Vagina (tissue), 2 donors: ENCODE measurements at regions not wholly inside any gene's neighbourhood (a gene's known extent, or its start where the extent isn't known, plus 50 kb on each side); places are given as distances from the start of the nearest gene placed in this dataset.

Source experiments
- DNase-seq, 2 donors: peaks; one replicate each; pipeline ENCODE4 v3.0.0-alpha.2; 2017; ENCODE audit errors: extremely low spot score in 2 of 2
- H3K27ac ChIP-seq: fragments of 200-600 bp; sonication (generic); one replicate; pipeline ENCODE4 v1.5.1; 2019
- H3K27me3 ChIP-seq: fragments of 200-600 bp; sonication (generic); one replicate; pipeline ENCODE4 v1.5.1; 2019
- H3K36me3 ChIP-seq, 2 donors: fragments of 200-600 bp; sonication (generic); one replicate each; pipeline ENCODE4 v1.5.1; 2017 to 2019
- H3K4me1 ChIP-seq: fragments of 200-600 bp; sonication (generic); one replicate; pipeline ENCODE4 v1.5.1; 2019
- H3K4me3 ChIP-seq, 2 donors: fragments of 200-600 bp; sonication (generic); 1 replicate in 1 of 2; 2 replicates in 1 of 2; pipeline ENCODE4 v1.5.1; 2016 to 2019
- H3K9me3 ChIP-seq: fragments of 200-600 bp; sonication (generic); one replicate; pipeline ENCODE4 v1.5.1; 2019
- POLR2A ChIP-seq, 2 donors: fragments of 450-650 bp; IDR thresholded peaks; one replicate each; pipeline ENCODE4 v1.6.1; 2017; ENCODE audit warnings: antibody characterized with exemption in 2 of 2, mild to moderate bottlenecking in 2 of 2, moderate library complexity in 2 of 2
- POLR2AphosphoS5 ChIP-seq, 2 donors: sonication (generic); formaldehyde crosslinking; IDR thresholded peaks; one replicate each; pipeline ENCODE4 v1.9.0; 2017; ENCODE audit warnings: antibody characterized with exemption in 2 of 2, mild to moderate bottlenecking in 2 of 2, low read depth in 1 of 2; ENCODE audit not compliant: insufficient read depth in 1 of 2
- intact Hi-C: fragments of 100-400 bp; cut with DNase I; formaldehyde crosslinking; loops from one replicate; pipeline ENCODE4 v1.15.1; 2023
- TF ChIP-seq, protein P1 (sequence below), 3 experiments: fragments of 450-650 bp in 2 of 3; fragments of 200-600 bp in 1 of 3; sonication (generic) in 1 of 3; IDR thresholded peaks; one replicate each; pipeline ENCODE4 v1.5.1; 2017 to 2019; ENCODE audit warnings: antibody characterized with exemption in 3 of 3, mild to moderate bottlenecking in 2 of 3, moderate library complexity in 2 of 3

DNA sequence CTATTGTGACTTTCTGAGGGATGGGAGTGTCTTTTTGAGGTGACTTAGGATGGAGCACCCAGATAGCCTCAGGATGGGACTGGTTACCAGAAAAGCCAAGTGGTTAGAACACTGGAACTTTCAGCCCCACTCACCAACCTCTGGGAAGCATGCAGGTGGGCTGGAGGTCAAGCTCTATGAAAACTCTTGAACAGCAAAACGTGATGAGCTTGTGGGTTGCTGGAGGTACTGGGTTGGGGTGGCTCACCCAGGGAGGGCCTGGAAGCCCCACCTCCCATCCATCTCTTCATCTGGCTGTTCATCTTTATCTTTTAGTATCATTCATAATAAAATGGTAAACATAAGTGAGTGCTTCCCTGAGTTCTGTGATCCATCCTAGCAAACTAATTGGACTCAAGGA, 216.4 kb downstream of the SPP2 start:
- Histone ChIP-seq H3K27ac (no peak overlapping the region), H3K27me3 (no peaks in the 10 kb centered on the region), H3K4me1 (no peaks in the 10 kb centered on the region), H3K9me3 (no peaks in the 10 kb centered on the region), H3K36me3 (no peaks in the 10 kb centered on the region), H3K4me3 (no peak overlapping the region)
- TF ChIP-seq POLR2AphosphoS5 (IDR thresholded peaks at IDR 0.05; ENCODE audit: insufficient read depth in 1 of 2, low read depth in 1 of 2): no peak
- TF ChIP-seq, protein P1, sequence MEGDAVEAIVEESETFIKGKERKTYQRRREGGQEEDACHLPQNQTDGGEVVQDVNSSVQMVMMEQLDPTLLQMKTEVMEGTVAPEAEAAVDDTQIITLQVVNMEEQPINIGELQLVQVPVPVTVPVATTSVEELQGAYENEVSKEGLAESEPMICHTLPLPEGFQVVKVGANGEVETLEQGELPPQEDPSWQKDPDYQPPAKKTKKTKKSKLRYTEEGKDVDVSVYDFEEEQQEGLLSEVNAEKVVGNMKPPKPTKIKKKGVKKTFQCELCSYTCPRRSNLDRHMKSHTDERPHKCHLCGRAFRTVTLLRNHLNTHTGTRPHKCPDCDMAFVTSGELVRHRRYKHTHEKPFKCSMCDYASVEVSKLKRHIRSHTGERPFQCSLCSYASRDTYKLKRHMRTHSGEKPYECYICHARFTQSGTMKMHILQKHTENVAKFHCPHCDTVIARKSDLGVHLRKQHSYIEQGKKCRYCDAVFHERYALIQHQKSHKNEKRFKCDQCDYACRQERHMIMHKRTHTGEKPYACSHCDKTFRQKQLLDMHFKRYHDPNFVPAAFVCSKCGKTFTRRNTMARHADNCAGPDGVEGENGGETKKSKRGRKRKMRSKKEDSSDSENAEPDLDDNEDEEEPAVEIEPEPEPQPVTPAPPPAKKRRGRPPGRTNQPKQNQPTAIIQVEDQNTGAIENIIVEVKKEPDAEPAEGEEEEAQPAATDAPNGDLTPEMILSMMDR (IDR thresholded peaks at IDR 0.05): no peak
- no peak for TF ChIP-seq POLR2A (IDR thresholded peaks at IDR 0.05)
- no peak for DNase-seq
- intact Hi-C loops: no loop called here

DNA sequence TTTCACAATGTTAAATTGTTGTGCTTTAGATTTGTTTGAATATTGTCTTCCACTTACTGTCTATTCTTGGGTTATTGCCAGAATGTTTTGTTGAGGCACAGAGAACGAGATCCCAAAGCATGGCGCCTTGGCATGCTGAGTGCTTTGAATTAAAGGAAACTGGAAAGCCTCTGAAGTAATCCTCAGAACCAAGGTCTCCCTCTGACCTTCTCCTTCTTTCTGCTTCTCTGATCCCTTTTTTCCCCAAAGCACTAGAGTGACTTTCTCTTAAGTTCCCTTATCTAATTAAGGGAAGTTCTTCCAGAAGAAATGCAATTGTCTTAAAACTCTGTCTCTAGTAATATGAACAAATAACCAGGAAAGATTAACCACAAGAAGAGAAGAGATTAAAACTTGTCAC, 214.7 kb downstream of the SPP2 start:
- TF ChIP-seq POLR2AphosphoS5 (IDR thresholded peaks at IDR 0.05; ENCODE audit: insufficient read depth in 1 of 2, low read depth in 1 of 2) (no peak), POLR2A (IDR thresholded peaks at IDR 0.05) (no peak)
- TF ChIP-seq, protein P1 (IDR thresholded peaks at IDR 0.05): no peak
- intact Hi-C loops: no loop called here

DNA sequence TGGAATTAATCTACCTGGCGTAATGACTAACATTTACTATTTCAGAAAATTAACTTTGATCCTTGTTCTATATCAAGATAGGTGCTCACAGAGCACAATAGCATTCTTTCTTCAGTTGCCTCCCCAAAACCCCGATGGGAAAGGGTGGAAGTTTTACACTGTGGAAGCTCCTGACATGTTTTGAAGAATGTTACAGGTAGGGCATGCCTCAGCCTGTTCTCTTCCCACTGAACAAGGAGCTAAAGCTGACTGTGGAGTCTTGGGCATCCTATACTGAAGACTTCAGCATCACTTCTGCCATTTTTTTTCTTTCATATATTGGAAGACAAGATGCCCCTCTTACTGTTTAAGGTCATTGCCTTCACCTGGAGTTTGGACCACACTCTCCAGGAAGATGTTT, 211.2 kb downstream of the SPP2 start:
- H3K27ac ChIP-seq: no peak overlapping the region
- no peaks in the 10 kb centered on the region for H3K9me3 ChIP-seq
- no peaks in the 10 kb centered on the region for H3K27me3 ChIP-seq
- no peak overlapping the region for H3K4me3 ChIP-seq
- no peaks in the 10 kb centered on the region for H3K36me3 ChIP-seq
- no peak for DNase-seq
- intact Hi-C loops: no loop called here
- no peaks in the 10 kb centered on the region for H3K4me1 ChIP-seq
- TF ChIP-seq POLR2AphosphoS5 (IDR thresholded peaks at IDR 0.05; ENCODE audit: insufficient read depth in 1 of 2, low read depth in 1 of 2) (no peak), POLR2A (IDR thresholded peaks at IDR 0.05) (no peak)
- TF ChIP-seq, protein P1 (IDR thresholded peaks at IDR 0.05): no peak

More for the DNA sequence above, 214.7 kb downstream of the SPP2 start:
- Histone ChIP-seq H3K27me3 (no peaks in the 10 kb centered on the region), H3K9me3 (no peaks in the 10 kb centered on the region), H3K36me3 (no peaks in the 10 kb centered on the region), H3K4me1 (no peaks in the 10 kb centered on the region), H3K27ac (no peak overlapping the region), H3K4me3 (no peak overlapping the region)
- DNase-seq: no peak

DNA sequence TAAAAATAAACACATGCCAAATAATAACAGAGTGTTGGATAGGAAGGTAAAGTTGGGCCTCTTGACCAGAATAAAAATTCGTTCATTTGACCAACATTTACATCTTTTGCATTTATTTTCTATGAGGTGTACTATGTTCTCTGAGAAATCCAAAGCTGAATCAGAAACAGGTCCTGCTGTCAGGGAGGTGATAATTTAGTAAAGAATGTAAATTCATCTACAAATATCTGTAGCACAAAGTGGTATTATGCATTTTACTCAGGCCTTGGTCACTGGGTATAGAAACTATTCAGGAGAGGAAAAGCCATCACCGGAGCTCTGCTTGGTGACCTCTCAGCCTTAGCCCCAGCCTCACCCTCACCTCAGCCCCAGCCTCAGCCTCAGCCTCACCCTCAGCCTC, 208.9 kb downstream of the SPP2 start:
- TF ChIP-seq POLR2A (IDR thresholded peaks at IDR 0.05) (no peak), POLR2AphosphoS5 (IDR thresholded peaks at IDR 0.05; ENCODE audit: insufficient read depth in 1 of 2, low read depth in 1 of 2) (no peak)
- TF ChIP-seq, protein P1 (IDR thresholded peaks at IDR 0.05): no peak
- intact Hi-C loops: no loop called here
- no peaks in the 10 kb centered on the region for H3K27me3 ChIP-seq
- H3K9me3 ChIP-seq: no peaks in the 10 kb centered on the region
- H3K4me3 ChIP-seq: no peak overlapping the region
- no peak overlapping the region for H3K27ac ChIP-seq
- DNase-seq: no peak
- no peaks in the 10 kb centered on the region for H3K4me1 ChIP-seq
- H3K36me3 ChIP-seq: no peaks in the 10 kb centered on the region

DNA sequence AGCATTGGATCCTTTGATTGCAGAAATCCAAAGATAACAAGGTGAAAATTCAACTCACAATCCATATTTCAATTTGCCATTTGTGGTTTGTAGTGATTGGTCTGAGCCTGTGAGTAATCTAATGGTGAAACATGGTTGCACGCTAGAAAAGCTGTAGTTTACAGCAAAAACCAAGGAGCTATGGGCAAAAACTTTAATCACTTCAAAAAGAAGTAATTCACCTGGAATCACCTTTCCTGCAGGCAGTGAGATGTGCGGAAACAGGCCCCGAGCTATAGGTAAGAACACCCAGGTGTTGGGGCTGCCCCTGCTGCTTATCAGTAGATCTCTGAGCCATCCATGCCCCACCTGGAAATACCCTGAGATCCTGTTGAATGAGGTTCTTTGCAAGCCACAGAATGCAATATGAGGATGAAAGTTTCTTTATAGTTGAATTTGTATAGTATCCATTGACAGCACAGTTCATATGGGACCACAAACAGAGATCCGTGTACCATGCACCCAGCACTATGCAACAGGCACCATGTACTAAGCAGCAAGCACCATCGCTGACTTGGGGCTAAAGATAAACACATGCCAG, 208.2 kb downstream of the SPP2 start:
- TF ChIP-seq POLR2A (IDR thresholded peaks at IDR 0.05) (no peak), POLR2AphosphoS5 (IDR thresholded peaks at IDR 0.05; ENCODE audit: insufficient read depth in 1 of 2, low read depth in 1 of 2) (no peak)
- TF ChIP-seq, protein P1 (IDR thresholded peaks at IDR 0.05): no peak
- Histone ChIP-seq H3K9me3 (no peaks in the 10 kb centered on the region), H3K27me3 (no peaks in the 10 kb centered on the region), H3K27ac (no peak overlapping the region), H3K36me3 (no peaks in the 10 kb centered on the region), H3K4me1 (no peaks in the 10 kb centered on the region), H3K4me3 (no peak overlapping the region)
- intact Hi-C loops: no loop called here
- DNase-seq: no peak
